Erythroblast (primary cell): ENCODE measurements at regions not wholly inside any gene's neighbourhood (a gene's known extent, or its start where the extent isn't known, plus 50 kb on each side); places are given as distances from the start of the nearest gene placed in this dataset.

Source experiments
- GATA1 ChIP-seq: IDR thresholded peaks from 2 replicates; pipeline ENCODE4 v1.6.1; 2011; ENCODE audit warnings: low read depth, mild to moderate bottlenecking, control low read depth, low read length, moderate library complexity
- POLR2A ChIP-seq: IDR thresholded peaks from 2 replicates; pipeline ENCODE4 v1.6.1; 2011; ENCODE audit warnings: mild to moderate bottlenecking, low read length

- TF ChIP-seq POLR2A (no peak), GATA1 (no peak)
Observed at GRCh38 chr16:6602405-6602804, 730.2 kb upstream of the RBFOX1 start.
